SHP77 treated with DMSO at 0.1 percent for 48 hours (cell line): ENCODE measurements at regions not wholly inside any gene's neighbourhood (a gene's known extent, or its start where the extent isn't known, plus 50 kb on each side); places are given as distances from the start of the nearest gene placed in this dataset.
"Not testable (repeated sequence)": the region's sequence is repeated elsewhere in the genome, so short reads cannot be mapped to it uniquely, and the experiment has no call there.

Experiments
- DNase-seq: peaks from one replicate; lab custom pipeline; 2025; lab: John Stamatoyannopoulos, UW

GRCh38 chr4:152063621-152064240 is 302.9 kb upstream of the GATB start:
- DNase-seq, result peak; percentile 39

- no peak for DNase-seq
Observed at GRCh38 chr4:152062936-152063620, 302.3 kb upstream of the GATB start.

- no peak for DNase-seq
Observed at GRCh38 chr4:152054731-152055130, 293.9 kb upstream of the GATB start.

DNA sequence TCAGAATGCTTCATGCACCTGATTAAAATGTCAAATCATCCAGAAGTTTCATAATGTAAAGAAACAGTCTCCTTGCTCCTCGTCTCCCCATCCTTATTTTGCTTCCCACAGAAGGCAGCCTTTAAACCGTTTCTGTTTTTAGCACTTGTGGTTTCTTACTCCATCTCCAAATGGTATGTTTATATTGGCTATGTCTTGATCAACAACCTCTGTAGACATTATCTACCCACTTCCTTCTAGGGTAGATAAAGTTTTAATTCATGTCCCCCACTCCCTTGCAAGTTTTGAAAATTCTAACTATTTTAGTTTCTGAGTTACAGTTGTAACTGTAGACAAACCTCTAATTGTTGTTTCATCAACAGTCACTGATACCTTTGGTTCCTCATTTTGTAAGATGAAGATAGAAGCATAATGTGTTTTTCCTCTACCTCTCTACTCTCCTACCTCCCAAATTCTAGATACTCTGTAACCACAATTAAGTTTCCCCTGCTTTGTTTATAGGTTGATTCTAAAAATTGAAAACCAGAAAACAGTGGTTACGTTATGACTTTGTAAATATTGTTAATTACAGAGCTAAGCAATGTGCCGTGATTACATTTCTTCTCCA is 291.7 kb upstream of the GATB start:
- no peak for DNase-seq

DNA sequence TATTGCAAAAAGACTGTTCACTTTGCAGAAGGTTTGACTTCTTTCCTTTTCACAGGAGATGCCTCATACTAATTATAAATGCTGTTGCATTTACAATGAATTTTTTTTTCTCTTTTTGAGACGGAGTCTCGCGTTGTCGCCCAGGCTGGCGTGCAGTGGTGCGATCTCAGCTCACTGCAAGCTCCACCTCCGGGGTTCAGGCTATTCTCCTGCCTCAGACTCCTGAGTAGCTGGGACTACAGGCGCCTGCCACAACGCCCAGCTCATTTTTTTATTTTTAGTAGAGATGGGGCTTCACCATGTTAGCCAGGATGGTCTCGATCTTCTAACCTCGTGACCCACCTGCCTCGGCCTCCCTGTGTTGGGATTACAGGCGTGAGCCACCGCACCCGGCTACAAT is 290.5 kb upstream of the GATB start:
- not testable (repeated sequence) for DNase-seq

GRCh38 chr4:152050106-152050505 is 289.3 kb upstream of the GATB start:
- DNase-seq, result no peak

- no peak for DNase-seq
Observed at GRCh38 chr4:152047451-152047850, 286.6 kb upstream of the GATB start.

GRCh38 chr4:152045807-152046571 is 285.2 kb upstream of the GATB start:
- DNase-seq, result no peak

GRCh38 chr4:152045449-152045806 is 284.6 kb upstream of the GATB start:
- DNase-seq, result no peak

DNA sequence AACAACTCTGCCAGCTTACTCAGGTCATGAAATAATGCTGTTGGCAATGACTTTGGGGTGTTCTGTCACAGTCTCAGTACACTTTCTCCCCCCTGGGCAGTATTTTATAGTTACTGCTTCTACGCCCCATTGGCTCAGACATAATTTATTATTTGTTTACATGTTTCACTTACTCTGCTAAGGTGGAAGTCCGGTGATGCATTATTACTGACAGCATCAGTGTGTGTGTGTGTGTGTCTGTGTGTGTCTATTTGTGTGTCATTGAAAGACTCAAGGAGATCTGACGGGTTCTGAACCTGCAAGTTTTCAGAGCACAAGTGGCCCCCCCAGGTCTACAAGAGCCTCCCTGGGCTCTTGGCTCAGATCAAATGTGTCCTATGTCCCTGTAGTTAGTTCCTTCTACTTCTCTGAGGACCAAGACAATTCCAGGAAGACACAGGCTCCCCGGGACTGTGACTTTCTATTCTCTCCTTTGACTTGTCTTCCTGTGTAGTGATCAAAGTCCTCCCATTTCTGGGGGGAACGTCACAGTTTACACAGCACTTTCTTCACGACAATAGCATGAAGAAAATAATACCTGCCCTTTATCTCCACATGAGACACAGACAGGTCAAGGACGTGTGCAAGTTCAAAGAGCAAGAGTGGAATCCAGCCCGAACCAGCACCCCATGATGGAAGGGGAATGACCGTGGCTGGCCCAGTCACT is 283.7 kb upstream of the GATB start:
- no peak for DNase-seq

DNA sequence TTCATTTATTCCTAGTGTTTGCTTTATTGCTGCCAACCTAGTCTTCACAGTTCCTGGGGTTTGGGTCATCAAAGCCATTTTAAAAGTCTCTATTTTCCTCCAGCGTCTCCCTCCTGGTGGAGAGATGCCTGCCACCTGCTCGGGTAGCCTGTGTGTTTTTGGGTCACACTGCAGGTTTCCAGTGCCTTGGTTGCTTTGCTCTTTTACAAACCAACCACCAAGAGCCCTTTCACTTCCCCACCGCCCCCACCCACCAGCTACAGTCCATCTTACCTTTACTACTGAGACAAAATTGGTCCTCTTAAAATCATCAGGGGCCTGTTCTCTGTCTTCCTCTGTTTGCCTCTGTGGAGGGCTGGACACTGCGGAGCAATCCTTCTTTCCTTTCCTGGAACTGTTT is 280.5 kb upstream of the GATB start:
- DNase-seq, result no peak

GRCh38 chr4:152039691-152040090 is 278.9 kb upstream of the GATB start:
- no peak for DNase-seq

DNA sequence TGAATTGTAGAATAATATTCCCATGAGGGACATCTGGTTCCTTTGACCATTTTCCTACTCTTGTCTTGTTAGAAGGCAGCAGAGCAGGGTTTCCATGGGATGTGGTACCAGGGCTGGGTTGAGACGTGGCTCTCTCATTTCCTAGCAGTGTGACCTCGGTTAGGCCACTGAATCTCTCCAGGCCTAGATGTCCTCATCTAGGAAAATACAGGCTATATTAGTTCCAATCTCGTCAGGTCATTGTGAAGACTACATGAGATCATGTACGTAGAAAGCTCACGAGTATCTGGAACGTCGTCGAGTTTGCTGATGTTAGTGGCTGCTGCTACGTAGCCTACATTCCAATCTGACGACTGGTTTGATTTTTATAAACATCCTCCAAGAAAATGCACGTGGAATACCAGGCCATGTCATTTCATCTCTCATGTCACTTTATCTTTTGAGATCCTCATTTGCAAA is 278.2 kb upstream of the GATB start:
- no peak for DNase-seq

DNA sequence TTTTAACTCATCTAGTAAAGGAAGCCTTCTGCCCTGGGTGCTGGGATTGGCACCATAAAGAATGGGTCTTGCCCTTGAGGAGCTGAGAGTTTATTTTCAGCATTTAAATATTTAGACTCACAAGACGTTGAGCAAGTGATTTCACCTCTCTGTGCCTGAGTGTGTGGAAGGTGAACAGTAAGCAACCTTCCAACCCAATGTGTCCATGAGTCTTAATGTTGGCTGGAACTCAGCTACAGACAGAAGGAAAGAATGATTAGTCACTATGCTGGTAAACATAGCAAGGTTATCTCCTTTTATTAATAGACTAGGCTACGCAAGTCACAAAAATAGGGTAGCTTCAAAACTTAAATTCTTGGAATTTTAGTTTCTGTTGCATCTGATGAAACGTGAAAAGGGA is 277.4 kb upstream of the GATB start:
- DNase-seq, result no peak

- no peak for DNase-seq
Observed at GRCh38 chr4:152037435-152037834, 276.6 kb upstream of the GATB start.

DNA sequence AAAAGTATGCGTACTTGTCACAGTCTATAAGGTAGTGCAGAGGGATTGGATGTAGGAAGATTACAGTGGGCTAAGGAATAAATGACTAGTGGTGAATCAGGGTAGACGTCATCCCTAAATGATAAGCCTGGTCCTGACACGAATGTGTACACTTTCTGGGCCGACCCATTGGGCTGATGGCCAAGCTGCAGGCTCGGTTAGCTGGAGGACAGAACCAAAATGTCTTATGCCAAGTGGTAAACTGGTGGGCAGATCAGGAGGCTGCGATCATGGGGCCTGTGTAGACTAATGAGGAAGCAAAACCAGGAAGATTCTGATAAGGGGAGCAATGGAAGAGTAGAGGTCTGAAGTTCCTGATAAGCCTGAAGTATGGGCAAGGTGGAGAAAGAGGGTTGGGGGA is 272.8 kb upstream of the GATB start:
- no peak for DNase-seq

- no peak for DNase-seq
Observed at GRCh38 chr4:152032722-152033131, 271.9 kb upstream of the GATB start.

DNA sequence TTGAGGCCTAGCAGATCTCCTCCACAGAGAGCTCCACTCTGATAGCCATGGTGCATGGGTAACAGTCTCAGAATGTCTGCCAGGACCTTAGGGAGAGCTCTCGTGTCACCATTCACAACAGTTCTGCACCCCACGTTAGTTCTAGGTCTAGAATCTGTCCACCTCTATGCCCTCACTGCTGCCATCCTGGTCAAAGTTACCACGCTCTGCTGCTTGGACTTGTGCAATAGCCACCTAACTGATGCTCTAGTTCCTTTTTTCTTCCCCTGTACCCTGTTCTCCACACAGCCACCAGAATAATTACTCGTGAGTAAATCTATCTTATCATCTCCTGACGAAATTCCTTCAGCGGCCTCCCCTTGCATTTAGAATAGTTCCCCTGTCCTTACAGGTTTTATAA is 268.8 kb upstream of the GATB start:
- DNase-seq, result no peak

- no peak for DNase-seq
Observed at GRCh38 chr4:152028131-152028530, 267.3 kb upstream of the GATB start.

- no peak for DNase-seq
Observed at GRCh38 chr4:152024881-152025280, 264.1 kb upstream of the GATB start.

DNA sequence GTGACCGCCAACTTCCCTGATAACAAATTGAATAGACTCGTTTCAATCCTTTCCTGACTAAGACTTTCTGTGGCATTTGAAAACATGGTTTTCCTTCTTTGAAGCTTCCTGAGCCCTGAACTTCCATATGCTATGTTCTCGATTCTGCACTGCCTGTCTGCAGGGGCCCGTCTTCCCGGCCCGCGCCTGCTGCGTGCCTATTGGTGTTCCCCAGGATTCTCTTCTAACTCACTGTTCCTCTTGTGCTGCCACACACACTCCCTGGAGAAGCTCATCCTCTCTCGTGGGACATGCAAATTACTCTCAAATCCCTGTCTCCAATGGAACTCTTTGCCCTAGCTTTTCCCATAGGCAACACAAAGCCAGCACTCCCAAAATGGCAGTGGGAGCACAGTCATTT is 262.9 kb upstream of the GATB start:
- no peak for DNase-seq

DNA sequence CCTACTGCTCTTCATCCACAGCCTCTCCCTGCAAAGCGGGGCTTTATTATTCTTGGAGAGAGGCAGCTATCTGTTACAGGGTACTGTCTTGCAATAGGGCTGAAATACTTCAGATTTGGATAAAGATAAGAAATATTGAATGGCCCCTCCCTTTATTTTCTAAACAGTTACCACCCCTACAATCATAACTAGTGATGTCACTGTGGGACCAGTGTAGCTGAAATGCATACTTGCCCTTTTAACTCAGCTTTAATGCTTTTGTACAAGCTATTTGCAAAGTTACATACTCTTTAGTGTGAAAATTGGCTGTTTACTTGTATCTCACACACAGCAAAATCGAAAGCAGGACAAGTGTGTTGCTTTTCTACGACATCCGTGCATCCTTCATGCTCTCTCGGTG is 261.7 kb upstream of the GATB start:
- DNase-seq, result no peak
